HG02678 (cell line): ENCODE measurements at regions not wholly inside any gene's neighbourhood (a gene's known extent, or its start where the extent isn't known, plus 50 kb on each side); places are given as distances from the start of the nearest gene placed in this dataset.
"Not testable (repeated sequence)": the region's sequence is repeated elsewhere in the genome, so short reads cannot be mapped to it uniquely, and the experiment has no call there.

Source experiments
- ATAC-seq: cut with Tn5 transposase; IDR thresholded peaks from one replicate; pipeline ENCODE4 v1.9.1; 2021; ENCODE audit warnings: mild to moderate bottlenecking, moderate library complexity; ENCODE audit not compliant: unreplicated experiment

DNA sequence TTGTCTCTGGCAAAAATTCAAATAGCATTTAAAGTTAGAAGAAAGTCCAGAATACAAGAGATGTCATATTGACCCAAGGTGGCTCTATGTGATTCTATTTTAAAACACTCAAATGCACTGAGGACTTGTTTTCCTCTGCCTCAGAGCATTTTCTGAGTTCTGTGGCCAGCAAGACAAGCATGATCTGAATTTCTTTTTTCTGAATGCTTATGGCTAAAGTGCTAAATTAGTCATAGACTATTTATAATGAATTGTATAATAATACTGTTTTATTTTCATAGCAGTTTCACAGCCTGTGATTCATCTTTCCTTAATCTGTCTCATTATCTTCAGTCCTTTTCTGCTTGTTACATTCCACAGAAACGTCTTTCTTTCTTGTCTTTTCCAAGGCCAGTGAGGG, 63.9 kb upstream of the SEC22B start:
- ATAC-seq, result not testable (repeated sequence)

DNA sequence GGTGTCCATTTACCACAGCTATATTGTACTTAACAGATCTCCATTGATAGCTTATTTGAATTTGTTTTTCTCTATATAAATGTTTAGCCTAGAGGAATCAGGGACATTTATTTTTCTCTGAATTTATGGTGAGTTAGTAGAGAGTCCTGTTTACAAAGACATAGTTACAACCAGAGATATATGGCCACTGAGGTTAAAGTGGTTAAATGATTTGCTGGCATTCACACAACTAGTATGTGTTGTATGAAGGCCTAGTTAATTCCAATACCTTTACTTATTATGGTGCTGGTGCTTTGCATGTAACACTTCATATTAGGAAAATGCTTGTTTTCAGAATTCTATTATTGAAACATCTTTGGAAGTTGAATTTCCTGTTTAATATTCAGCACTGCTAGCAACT, 63.0 kb upstream of the SEC22B start:
- ATAC-seq, result not testable (repeated sequence)

DNA sequence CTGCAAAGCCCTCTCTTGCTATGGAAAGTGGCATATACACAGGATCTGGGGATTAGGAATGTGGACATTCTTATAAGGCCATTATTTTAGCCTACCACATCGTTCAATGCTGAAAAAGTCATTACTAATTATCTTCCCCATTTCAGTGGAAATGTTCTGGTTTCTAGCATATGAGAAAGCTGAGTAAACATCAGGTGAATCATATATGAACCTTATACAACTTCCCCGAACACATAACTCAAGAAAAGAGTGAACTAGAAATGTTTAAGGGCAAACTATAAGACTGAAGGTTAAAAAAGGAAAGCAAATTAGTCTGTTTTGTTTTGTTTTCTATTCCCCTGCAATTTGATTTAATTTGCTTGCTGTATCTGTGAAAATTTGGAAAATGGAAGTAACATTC, 62.5 kb upstream of the SEC22B start:
- not testable (repeated sequence) for ATAC-seq

DNA sequence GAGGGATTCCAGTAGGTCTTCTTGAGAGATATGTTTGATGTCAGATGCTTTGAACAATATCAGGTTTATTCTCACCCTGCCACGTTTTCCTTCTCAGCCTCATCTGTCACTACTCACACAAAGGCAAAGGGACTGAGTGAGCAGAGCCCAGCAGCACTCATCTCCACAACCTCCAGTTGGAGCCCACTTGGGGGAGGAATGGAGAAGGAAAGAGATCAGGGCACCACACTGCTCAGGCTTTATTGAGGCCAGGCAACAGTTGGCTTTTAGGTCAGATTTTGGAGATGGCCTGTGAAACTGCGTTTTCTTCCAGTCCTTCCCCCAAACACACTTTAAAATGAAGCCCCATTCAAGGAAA, 57.3 kb upstream of the SEC22B start:
- ATAC-seq, result not testable (repeated sequence)

DNA sequence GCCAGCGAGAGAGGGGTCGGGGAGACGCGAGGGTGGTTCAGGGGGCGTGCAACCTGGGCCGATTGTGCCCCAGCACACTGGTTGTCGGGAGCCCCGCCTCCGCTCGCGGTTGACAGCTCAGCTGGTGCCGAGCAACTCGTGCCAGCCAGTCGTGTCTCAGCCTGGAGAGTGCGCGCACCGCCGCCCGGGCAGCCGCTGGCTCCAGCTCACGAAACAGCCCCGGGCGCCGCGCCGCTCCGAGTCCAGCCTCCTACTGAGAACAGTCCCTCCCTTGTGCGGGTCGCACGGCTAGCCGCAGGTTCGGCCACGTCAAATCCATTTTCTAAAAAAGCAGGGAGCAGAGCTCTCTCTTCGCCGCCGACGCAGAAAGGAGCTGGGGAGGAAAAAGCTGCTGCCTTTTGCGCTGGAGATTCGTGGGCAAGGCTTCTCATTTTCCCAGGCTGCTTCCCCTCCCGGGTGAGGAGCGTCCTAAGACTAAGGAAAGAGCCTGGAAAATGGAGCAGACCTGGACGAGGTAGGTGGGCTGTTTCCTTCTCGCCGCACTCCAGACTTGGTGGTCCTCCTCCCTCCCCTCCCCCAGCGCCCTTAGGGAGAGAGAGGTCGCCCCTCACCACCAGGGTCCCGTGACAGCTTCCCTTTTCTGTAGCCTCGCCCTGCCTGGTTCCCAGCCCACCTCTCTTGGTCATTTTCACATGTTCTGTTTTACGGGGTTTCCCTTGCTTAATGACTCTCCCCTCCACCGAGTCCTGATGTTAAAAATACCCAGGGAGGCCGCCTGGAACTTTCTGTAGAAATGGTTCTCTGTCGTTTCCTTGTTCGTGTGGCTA, 56.7 kb upstream of the SEC22B start:
- not testable (repeated sequence) for ATAC-seq

DNA sequence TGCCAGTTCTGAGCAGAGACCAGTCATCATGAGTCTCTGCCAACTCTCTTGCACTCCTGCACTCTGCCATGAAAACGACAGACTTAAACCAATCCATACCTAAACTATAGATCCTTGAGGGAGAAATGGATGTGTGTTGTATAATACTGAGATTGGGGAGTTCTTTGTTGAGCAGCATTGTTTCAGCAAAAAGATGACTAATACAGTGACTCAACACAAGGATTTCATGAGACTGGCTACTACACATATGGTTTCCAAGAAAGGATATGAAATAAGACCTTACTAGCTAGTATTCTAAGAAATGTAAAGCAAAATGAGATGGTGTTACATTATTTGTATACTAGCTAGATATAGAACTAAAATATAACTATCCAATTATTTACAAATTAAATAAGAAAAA, 53.5 kb upstream of the SEC22B start:
- not testable (repeated sequence) for ATAC-seq
